ENCODE measurements at regions not wholly inside any gene's neighbourhood (a gene's known extent, or its start where the extent isn't known, plus 50 kb on each side); places are given as distances from the start of the nearest gene placed in this dataset.
A peak's percentile ranks its signal among the peaks of the same experiment; 100 is the strongest.
"Not testable (repeated sequence)": the region's sequence is repeated elsewhere in the genome, so short reads cannot be mapped to it uniquely, and the experiment has no call there.

- DNase-seq (ENCODE audit: low read depth in 2 of 2), result not testable (repeated sequence)
Measured at GRCh38 chr11:100409267-100409666, 277.8 kb upstream of the ARHGAP42 start.

DNA sequence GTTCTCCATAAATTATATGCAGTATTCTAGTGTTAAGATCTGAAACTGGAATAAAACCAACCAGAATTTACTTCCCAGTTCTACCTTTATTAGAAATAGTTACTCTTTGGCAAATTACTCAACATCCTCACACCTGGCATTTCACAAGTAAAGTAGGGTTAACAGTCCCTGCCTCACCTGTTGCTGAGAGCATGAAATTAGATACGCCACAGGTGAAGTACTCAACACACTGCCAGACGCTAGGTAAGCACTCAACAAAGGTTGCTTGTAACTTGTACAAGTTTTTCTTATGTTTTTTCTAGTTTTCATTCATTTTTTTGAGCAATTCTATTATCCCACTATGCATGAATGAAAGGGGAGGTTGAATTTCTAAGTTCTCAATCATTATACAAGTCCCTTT lies 267.6 kb upstream of the ARHGAP42 start:
- no peak for DNase-seq (ENCODE audit: low read depth in 2 of 2)

- DNase-seq (ENCODE audit: low read depth in 2 of 2), result peak; percentile 14 to 51
Measured at GRCh38 chr11:100434821-100435641, 252.1 kb upstream of the ARHGAP42 start.

GRCh38 chr11:100438376-100438775 lies 248.7 kb upstream of the ARHGAP42 start:
- no peak for DNase-seq (ENCODE audit: low read depth in 2 of 2)

DNA sequence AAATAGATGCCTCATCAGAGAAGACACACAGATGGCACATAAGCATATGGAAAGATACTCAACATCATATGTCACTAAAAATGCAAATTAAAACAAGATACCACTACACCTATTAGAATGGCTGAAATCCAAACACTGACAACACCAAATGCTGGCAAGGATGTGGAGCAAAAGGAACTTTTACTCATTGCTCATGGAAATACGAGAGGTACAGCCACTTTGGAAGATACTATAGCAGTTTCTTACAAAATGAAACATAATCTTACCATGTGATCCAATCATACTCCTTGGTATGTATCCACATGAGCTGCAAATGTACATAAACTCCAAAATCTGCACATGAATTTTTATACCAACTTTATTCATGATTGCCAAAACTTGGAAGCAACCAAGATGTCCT lies 246.0 kb upstream of the ARHGAP42 start:
- DNase-seq (ENCODE audit: low read depth in 2 of 2), result no peak

DNA sequence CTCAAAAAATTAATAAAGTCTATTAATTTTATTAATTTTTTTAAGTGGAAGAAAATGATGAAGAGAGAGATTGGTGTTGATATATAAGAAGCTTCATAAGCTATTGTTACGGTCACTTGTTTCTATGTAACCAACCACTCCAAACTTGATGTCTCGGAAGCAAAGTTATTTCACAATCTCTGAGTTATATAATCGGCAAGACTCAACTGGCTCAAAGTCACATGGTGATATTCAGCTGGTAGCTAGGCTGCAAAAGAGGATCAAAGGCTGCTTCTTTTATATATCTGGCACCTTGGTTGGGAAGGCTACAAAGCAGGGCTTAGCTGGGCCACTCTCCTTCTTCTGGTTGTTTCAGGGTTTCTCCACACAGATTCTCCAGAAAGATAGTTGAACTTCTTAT lies 245.1 kb upstream of the ARHGAP42 start:
- DNase-seq (ENCODE audit: low read depth in 2 of 2), result no peak

DNA sequence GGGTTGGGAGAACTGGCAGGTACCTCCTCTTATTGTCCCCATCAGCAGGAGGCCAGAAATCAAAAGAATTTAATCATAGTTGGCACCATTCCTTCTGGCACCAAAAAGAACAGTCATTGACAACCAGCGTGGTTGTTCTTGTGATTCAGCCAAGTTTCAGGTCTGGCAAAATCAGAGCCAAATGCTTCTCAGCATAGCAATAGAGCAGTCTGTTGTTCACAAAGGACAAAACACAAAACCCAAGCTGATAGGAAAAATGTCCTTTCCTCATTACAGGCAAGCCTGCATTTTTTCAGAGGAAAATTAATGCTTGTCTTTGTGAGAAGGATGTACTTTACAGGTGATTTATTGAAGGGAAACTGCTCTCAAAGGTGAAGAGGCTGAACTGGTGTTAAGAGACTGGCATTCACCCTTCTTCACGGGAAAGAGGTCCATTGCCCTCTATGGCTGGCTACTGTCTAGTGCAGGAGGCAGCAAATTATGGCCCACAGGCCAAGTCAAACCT lies 241.8 kb upstream of the ARHGAP42 start:
- peak; percentile 76 to 87 for DNase-seq (ENCODE audit: low read depth in 2 of 2)

- not testable (repeated sequence) for DNase-seq (ENCODE audit: low read depth in 2 of 2)
Measured at GRCh38 chr11:100451801-100452460, 235.2 kb upstream of the ARHGAP42 start.

GRCh38 chr11:100459811-100460210 lies 227.3 kb upstream of the ARHGAP42 start:
- no peak for DNase-seq (ENCODE audit: low read depth in 2 of 2)

DNA sequence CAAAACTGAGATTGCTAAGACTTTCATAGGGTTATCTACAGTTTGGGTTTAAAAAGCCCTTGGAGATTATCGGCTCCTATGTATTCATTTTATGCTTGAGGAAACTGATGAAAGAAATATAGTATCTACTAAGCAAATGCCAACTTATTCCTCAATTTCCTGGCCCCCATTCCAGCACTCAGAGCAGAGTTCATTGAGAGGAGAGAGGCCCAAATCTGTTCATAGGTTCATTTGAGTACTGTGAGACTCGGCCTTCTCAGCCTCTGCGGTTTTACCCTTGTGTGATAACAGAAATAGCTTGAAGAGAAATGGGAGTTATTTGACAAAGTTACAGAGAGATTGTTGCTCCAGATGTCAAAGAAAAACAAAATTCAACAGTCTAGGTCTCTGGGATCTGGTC lies 226.7 kb upstream of the ARHGAP42 start:
- DNase-seq (ENCODE audit: low read depth in 2 of 2), result no peak

DNA sequence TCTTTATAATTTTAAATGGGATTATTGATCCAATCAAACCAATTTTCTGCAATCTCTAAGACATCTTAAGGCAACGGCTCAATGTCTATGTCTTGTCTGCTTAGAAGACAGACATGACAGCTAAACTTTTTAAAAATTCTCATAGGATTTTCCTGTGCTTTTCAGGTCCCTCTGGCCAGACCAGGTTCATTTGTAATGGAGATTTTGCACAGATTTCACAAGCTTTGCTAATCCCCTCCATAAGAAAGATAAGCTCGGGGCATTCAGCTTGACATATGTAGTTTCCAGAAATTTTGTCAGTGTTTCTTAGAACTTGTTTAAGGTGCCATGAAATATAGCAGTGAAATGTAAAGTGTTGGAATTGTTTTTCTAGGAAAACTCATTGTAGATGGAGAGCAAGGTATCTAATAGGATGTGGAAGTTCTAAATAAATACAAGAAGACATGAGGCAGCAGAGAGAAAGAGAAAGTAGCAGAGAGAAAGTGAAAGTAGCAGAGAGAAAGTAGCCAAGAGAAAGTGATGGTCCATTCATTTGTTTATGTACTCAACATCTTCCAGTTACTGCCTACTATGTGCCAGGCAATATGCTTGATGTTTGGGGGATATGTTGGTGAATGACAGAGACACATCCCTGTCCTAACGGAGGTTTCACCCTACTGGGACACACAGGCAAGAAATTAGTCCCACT lies 219.1 kb upstream of the ARHGAP42 start:
- DNase-seq (ENCODE audit: low read depth in 2 of 2), result no peak

DNA sequence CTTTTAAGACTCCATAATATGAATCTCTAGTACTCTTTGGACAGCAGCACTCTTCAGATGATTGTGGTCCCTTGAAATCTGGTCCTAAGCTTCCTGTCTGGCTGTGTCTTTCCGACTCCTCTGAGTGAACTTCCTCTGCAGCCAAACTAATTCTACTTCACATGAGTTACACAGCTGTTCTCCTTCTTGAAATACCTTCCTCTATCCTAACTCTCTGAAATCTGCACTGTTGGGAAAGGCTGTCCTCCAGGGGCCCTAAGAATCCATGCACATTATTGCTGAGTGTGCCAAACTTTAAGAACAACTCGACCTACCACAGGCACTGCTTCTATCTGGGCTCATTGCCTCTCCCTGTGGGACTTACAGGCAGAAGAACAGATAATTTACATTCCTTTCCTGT lies 217.3 kb upstream of the ARHGAP42 start:
- DNase-seq (ENCODE audit: low read depth in 2 of 2), result no peak

GRCh38 chr11:100472727-100473389 lies 214.2 kb upstream of the ARHGAP42 start:
- no peak for DNase-seq (ENCODE audit: low read depth in 2 of 2)

DNA sequence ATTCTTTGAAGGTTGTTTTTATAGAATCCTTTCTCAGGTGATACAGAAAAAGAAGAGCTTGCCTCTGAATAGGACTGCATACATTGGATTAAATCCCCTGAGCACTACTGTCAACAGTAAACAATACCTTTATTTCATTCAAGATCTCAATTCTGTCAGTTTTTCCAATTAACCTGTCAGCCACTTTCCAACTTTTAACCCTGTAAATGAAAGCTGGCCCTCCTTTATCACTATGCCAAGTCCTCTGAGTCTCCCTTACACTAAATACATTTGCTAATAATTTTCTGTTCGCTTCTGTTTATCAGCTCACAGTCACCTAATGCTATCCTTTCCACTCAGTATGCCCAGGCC lies 213.7 kb upstream of the ARHGAP42 start:
- no peak for DNase-seq (ENCODE audit: low read depth in 2 of 2)

DNA sequence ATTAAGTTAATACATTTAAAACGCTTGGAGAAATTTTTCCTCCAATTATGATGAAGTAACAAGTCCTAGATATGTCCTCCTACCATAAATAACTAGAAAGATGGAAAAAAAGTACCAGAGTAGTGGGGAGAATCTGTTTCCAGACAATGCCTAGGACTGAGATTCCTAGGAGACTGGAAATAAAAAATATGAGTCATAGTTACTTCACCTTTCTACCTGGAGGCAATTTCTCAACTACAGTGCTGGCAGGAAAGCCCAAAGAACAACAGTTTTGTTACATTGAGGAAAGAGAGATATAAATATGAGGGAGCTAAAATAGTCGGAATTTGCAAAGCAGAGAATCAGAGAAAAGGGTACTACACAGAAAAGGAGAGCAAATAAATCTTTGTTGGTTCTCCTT lies 202.1 kb upstream of the ARHGAP42 start:
- no peak for DNase-seq (ENCODE audit: low read depth in 2 of 2)

DNA sequence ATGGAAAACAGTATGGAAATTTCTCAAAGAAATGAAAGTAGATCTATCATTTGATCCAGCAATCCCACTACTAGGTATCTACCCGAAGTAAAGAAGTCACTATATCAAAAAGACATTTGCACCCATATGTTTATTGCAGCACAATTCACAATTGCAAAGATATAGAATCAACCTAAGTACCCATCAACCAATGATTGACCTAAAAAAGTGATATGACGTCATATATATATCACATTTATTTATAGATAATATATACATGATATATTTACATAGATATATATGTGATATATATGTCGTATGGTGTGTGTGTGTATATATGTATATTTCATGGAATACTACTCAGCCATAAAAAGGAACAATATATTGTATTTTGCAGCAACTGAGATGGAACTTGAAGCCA lies 188.3 kb upstream of the ARHGAP42 start:
- DNase-seq (ENCODE audit: low read depth in 2 of 2), result no peak

DNA sequence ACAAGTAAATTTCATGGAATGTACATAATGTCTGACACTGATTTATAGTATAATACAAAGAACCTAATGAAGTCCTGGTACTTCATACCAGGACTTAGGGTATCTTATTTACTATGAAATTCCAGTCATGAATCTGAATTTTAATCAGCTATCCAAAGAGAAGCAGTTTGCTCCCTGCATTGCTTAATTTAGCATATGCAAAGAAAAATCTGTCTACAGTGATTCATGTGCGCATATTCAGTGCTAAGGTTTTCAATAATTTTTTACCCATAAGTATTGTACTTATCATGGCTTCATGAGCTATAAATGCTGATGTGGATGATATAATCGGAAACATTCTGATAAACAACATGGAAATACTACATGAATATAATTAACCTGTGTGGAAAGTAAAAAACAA lies 185.6 kb upstream of the ARHGAP42 start:
- DNase-seq (ENCODE audit: low read depth in 2 of 2), result no peak

- DNase-seq (ENCODE audit: low read depth in 2 of 2), result no peak
Measured at GRCh38 chr11:100512475-100512874, 174.6 kb upstream of the ARHGAP42 start.

DNA sequence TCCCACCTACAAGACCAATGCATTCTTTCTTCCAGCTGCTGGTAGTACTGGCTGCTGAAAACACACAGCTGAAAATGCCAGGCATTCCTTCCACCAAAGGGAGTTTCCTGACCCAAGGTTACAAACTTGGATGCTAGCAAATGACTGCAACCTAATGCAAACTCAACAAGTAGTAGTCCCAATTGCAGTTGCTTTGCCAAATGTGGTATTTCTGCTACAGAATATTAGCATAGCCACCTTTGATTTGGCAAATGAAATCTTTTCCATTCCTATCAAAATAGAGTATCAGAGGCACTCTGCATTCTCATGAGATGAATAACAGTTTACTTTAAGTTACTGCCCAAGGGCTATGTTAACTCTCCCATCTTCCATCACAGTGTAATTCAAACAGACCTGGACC lies 172.0 kb upstream of the ARHGAP42 start:
- DNase-seq (ENCODE audit: low read depth in 2 of 2), result no peak

GRCh38 chr11:100525197-100525596 lies 161.9 kb upstream of the ARHGAP42 start:
- DNase-seq (ENCODE audit: low read depth in 2 of 2), result no peak

- peak in 1 of 2 donors; percentile 7 for DNase-seq (ENCODE audit: low read depth in 2 of 2)
Measured at GRCh38 chr11:100525635-100526034, 161.5 kb upstream of the ARHGAP42 start.

DNA sequence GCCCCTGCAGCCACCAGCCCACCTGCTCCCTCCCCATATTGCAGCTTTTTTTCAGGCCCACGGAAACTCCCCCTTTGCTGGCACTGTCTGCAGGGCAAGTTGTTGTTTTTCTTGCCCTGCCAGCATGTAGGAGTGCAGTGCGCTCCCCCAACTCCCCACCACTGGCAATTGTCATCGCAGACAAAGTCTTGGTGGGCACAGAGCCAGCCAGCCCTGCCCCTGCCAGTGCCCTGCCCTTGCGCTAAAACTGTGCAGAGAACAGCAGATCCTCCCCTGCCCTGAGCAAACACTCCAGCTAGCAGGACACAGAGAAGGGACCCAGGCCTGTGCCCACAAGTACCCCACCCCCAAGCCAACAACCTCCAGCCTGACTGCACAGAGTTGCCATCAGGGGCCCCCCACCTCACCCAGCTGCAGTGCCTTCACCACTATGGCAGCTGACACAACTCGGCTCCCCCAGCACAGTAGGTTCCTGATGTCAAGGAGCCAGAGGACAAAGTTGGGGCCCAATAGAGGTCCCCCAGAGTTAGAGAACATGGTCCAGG lies 158.1 kb upstream of the ARHGAP42 start:
- DNase-seq (ENCODE audit: low read depth in 2 of 2), result no peak
